Trophoblast cell (in vitro differentiated cells and primary cell): ENCODE measurements at regions not wholly inside any gene's neighbourhood (a gene's known extent, or its start where the extent isn't known, plus 50 kb on each side); places are given as distances from the start of the nearest gene placed in this dataset.
A peak's percentile ranks its signal among the peaks of the same experiment; 100 is the strongest.

Experiments used
- DNase-seq, 2 donors: peaks; one replicate each; pipeline ENCODE4 v3.0.0-alpha.2; 2016
- H2AFZ ChIP-seq: 2 replicates; pipeline ENCODE4 v1.6.1; 2013; ENCODE audit warnings: low read length, moderate library complexity, mild to moderate bottlenecking; ENCODE audit not compliant: insufficient read depth, poor library complexity
- H2AK5ac ChIP-seq: 2 replicates; pipeline ENCODE4 v1.6.1; 2013; ENCODE audit warnings: mild to moderate bottlenecking, low read length
- H2BK120ac ChIP-seq: 2 replicates; pipeline ENCODE4 v1.6.1; 2013; ENCODE audit warnings: low read length, mild to moderate bottlenecking, moderate library complexity; ENCODE audit not compliant: insufficient read depth, poor library complexity
- H2BK12ac ChIP-seq: 2 replicates; pipeline ENCODE4 v1.6.1; 2013; ENCODE audit warnings: mild to moderate bottlenecking, low read length, moderate library complexity
- H2BK5ac ChIP-seq: 2 replicates; pipeline ENCODE4 v1.6.1; 2013; ENCODE audit warnings: low read length, low read depth, moderate library complexity, mild to moderate bottlenecking; ENCODE audit not compliant: poor library complexity
- H3K14ac ChIP-seq: 2 replicates; pipeline ENCODE4 v1.6.1; 2013; ENCODE audit warnings: mild to moderate bottlenecking, low read length
- H3K18ac ChIP-seq: 2 replicates; pipeline ENCODE4 v1.6.1; 2013; ENCODE audit warnings: mild to moderate bottlenecking, low read length
- H3K23ac ChIP-seq: 2 replicates; pipeline ENCODE4 v1.6.1; 2013; ENCODE audit warnings: low read length
- H3K27ac ChIP-seq: 2 replicates; pipeline ENCODE4 v1.5.1; 2013; ENCODE audit warnings: low read depth, mild to moderate bottlenecking, inconsistent platforms, low read length, moderate library complexity
- H3K27me3 ChIP-seq: 2 replicates; pipeline ENCODE4 v1.6.1; 2013; ENCODE audit warnings: inconsistent platforms, mild to moderate bottlenecking, low read length, moderate library complexity; ENCODE audit not compliant: insufficient read depth
- H3K36me3 ChIP-seq, 2 experiments: 1 replicate in 1 of 2; 2 replicates in 1 of 2; pipeline ENCODE4 v1.6.1; 2013; ENCODE audit warnings: low read length in 2 of 2, mild to moderate bottlenecking in 2 of 2, moderate library complexity in 1 of 2; ENCODE audit not compliant: insufficient read depth in 2 of 2, control insufficient read depth in 1 of 2
- H3K4ac ChIP-seq: 2 replicates; pipeline ENCODE4 v1.6.1; 2013; ENCODE audit warnings: low read depth, mild to moderate bottlenecking, low read length, moderate library complexity
- H3K4me1 ChIP-seq, 2 experiments: 1 replicate in 1 of 2; 2 replicates in 1 of 2; pipeline ENCODE4 v1.6.1; 2013; ENCODE audit warnings: low read length in 2 of 2, mild to moderate bottlenecking in 2 of 2, moderate library complexity in 1 of 2; ENCODE audit not compliant: insufficient read depth in 2 of 2, control insufficient read depth in 1 of 2
- H3K4me2 ChIP-seq: 2 replicates; pipeline ENCODE4 v1.6.1; 2013; ENCODE audit warnings: inconsistent platforms, mild to moderate bottlenecking, low read length, moderate library complexity
- H3K4me3 ChIP-seq: 2 replicates; pipeline ENCODE4 v1.5.1; 2013; ENCODE audit warnings: mild to moderate bottlenecking, low read depth, low read length, inconsistent platforms
- H3K79me1 ChIP-seq: one replicate; pipeline ENCODE4 v1.6.1; 2013; ENCODE audit warnings: low read length
- H3K79me2 ChIP-seq: 2 replicates; pipeline ENCODE4 v1.6.1; 2013; ENCODE audit warnings: low read length, mild to moderate bottlenecking; ENCODE audit not compliant: control insufficient read depth, insufficient read depth, poor library complexity
- H3K9ac ChIP-seq: 2 replicates; pipeline ENCODE4 v1.6.1; 2013; ENCODE audit warnings: mild to moderate bottlenecking, low read length
- H3K9me3 ChIP-seq: 2 replicates; pipeline ENCODE4 v1.6.1; 2013; ENCODE audit warnings: low read depth, mild to moderate bottlenecking, control low read depth, inconsistent platforms, low read length; ENCODE audit not compliant: insufficient read depth
- H4K12ac ChIP-seq: 2 replicates; pipeline ENCODE4 v1.6.1; 2013; ENCODE audit warnings: low read depth, mild to moderate bottlenecking, low read length, moderate library complexity
- H4K8ac ChIP-seq: 2 replicates; pipeline ENCODE4 v1.6.1; 2013; ENCODE audit warnings: low read depth, mild to moderate bottlenecking, low read length, moderate library complexity
- H4K91ac ChIP-seq: one replicate; pipeline ENCODE4 v1.6.1; 2013; ENCODE audit warnings: low read depth, mild to moderate bottlenecking, low read length, moderate library complexity
- WGBS: extraction: QIAGEN DNeasy Blood & Tissue Kit; methylation state at CpG from one replicate; pipeline ENCODE4 v1.1.7; 2013; ENCODE audit warnings: missing lambda C conversion rate; ENCODE audit not compliant: insufficient read length, insufficient coverage; ENCODE audit errors: extremely low coverage; 5-methylcytosine and 5-hydroxymethylcytosine counted together

DNA sequence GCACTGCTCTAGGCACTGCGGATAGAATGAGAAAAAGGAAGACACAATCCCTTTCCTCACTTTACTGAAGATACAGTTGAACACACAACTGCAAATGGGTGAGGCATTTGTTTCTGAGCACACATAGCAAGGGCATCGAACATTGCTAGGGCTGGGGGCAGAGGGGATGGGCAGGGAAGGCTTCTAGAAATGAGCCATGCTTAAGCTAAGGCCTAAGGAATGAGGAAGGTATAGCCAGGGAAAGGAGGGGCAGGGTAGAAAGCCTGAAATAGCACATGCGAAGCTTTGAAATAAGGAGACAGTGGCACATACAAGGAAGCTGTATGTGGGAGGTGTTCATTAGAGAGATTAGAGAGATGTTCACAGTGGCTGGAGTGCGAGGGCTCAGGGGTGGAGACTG is 92.7 kb downstream of the KIF4B start:
- Histone ChIP-seq H3K4ac (no peak overlapping the region), H3K27ac (no peak overlapping the region), H2BK5ac (no peak overlapping the region), H3K14ac (no peak overlapping the region), H2BK12ac (no peak overlapping the region), H2AFZ (no peak overlapping the region), H3K27me3 (no peaks in the 10 kb centered on the region), H4K8ac (no peak overlapping the region), H3K4me3 (no peak overlapping the region), H3K23ac (no peak overlapping the region), H3K9me3 (no peaks in the 10 kb centered on the region), H4K91ac (no peak overlapping the region), H2AK5ac (no peak overlapping the region), H3K79me1 (no peaks in the 10 kb centered on the region), H3K9ac (no peak overlapping the region), H4K12ac (no peak overlapping the region), H3K79me2 (no peaks in the 10 kb centered on the region), H3K4me2 (no peak overlapping the region), H3K36me3 (no peaks in the 10 kb centered on the region), H3K18ac (no peak overlapping the region), H2BK120ac (no peak overlapping the region), H3K4me1 (peaks cover 5 to 7% of the 10 kb centered on the region in 2 experiments)
- no CpG with 5 or more reads among the region's 4 CpGs for WGBS
- no peak for DNase-seq

DNA sequence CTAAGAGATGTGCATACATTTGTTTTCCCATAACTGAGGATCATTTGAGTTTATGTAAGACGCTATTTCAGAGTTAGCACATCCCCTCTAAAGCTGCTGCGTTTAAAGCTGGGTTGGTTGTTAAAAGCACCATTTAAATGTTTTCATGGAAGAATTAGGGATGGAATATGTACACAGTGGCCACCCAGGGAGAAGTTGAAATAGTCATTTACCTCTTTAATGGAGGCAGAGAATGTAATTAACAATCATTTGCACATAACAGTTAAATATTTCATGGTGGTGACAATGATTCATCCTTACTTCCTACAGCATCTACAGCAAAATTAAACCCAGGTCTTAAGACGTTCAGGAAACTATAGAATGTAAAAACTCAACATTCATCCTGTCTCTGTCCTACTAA is 100.3 kb downstream of the KIF4B start:
- H3K79me2 ChIP-seq: no peaks in the 10 kb centered on the region
- no peak overlapping the region for H2AFZ ChIP-seq
- peaks cover 6% of the 10 kb centered on the region for H3K9me3 ChIP-seq
- no peak overlapping the region for H4K91ac ChIP-seq
- H3K18ac ChIP-seq: no peak overlapping the region
- H2BK120ac ChIP-seq: no peak overlapping the region
- no peak overlapping the region for H3K9ac ChIP-seq
- no peak overlapping the region for H3K4me2 ChIP-seq
- H3K27ac ChIP-seq: no peak overlapping the region
- no peak overlapping the region for H2AK5ac ChIP-seq
- peaks cover 1% of the 10 kb centered on the region for H3K79me1 ChIP-seq
- H3K14ac ChIP-seq: no peak overlapping the region
- no peak overlapping the region for H3K4me3 ChIP-seq
- H3K27me3 ChIP-seq: no peaks in the 10 kb centered on the region
- no peaks in the 10 kb centered on the region for H3K36me3 ChIP-seq
- H3K4me1 ChIP-seq: peaks cover 5% of the 10 kb centered on the region in 2 experiments
- H3K4ac ChIP-seq: no peak overlapping the region
- DNase-seq: no peak
- H4K8ac ChIP-seq: no peak overlapping the region
- H2BK5ac ChIP-seq: no peak overlapping the region
- no CpG with 5 or more reads among the region's 3 CpGs for WGBS
- H4K12ac ChIP-seq: no peak overlapping the region
- H2BK12ac ChIP-seq: no peak overlapping the region
- no peak overlapping the region for H3K23ac ChIP-seq

DNA sequence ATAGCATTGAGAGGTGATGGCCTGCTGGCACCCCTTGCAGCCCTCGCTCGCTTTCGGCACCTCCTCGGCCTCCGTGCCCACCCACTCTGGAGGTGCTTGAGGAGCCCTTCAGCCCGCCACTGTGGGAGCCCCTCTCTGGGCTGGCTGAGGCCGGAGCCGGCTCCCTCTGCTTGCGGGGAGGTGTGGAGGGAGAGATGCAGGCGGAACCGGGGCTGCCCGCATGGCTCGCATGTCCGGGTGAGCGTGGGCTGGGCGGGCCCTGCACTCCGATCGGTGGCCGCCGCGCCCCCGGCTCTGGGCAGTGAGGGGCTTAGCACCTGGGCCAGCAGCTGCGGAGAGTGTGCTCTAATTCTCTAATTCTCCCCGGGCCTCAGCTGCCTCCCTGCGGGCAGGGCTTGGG is 101.1 kb downstream of the KIF4B start:
- WGBS: no CpG with 5 or more reads among the region's 25 CpGs
- Histone ChIP-seq H3K4me3 (no peak overlapping the region), H2BK12ac (no peak overlapping the region), H3K9me3 (peaks cover 6% of the 10 kb centered on the region), H2AFZ (no peak overlapping the region), H3K4me2 (no peak overlapping the region), H4K91ac (no peak overlapping the region), H2AK5ac (no peak overlapping the region), H3K23ac (no peak overlapping the region), H3K36me3 (no peaks in the 10 kb centered on the region), H3K27me3 (no peaks in the 10 kb centered on the region), H3K14ac (no peak overlapping the region), H3K4me1 (peaks cover 5% of the 10 kb centered on the region in 2 experiments), H2BK5ac (no peak overlapping the region), H3K18ac (no peak overlapping the region), H3K79me1 (peaks cover 1% of the 10 kb centered on the region), H4K8ac (no peak overlapping the region), H3K9ac (no peak overlapping the region), H3K27ac (no peak overlapping the region), H3K4ac (no peak overlapping the region), H4K12ac (no peak overlapping the region), H3K79me2 (no peaks in the 10 kb centered on the region), H2BK120ac (no peak overlapping the region)
- no peak for DNase-seq

DNA sequence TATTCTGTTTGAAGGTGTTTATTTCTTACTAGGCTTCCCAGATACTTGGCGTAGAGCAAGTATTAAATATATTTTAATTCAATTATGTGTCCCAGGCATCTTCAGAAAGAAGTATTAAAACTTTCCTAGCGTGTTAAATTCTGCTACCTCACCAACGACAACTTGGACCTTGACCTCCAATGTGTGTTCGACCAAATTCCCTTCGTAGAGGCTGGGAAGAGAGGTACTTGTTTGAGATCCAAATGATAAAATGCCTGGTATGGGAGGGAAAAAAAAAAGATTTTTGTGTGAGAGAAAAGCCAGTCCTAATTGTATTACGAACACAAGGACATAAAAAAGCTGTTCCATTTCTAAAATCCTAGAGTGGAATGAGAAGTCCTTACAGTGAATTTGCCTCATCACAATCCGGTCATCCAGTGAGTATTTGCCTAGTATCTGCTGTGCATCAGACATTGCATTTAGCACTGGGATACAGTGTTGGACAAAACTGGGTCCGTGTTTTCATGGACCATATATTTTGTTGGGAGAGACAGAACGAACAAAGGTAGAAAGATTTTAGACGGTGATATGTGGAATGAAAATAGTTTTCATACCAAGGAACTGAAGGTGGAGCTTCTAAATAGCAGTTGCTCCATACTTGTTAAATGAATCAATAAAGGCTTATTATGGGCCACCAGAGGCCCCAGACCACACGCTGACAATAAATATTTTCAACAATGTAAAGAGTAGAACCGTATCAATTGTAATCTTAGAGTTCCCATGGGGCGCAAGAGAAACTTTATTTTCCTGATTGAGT is 103.1 kb downstream of the KIF4B start:
- H3K27ac ChIP-seq: no peak overlapping the region
- no peak overlapping the region for H2AFZ ChIP-seq
- no peak overlapping the region for H3K18ac ChIP-seq
- 100% methylated on average over 2 of the region's 13 CpGs for WGBS
- H3K79me2 ChIP-seq: no peaks in the 10 kb centered on the region
- peak in 1 of 2 donors; percentile 29 for DNase-seq
- H2AK5ac ChIP-seq: no peak overlapping the region
- no peak overlapping the region for H4K8ac ChIP-seq
- H2BK5ac ChIP-seq: no peak overlapping the region
- H3K23ac ChIP-seq: no peak overlapping the region
- no peak overlapping the region for H3K4ac ChIP-seq
- no peaks in the 10 kb centered on the region for H3K4me1 ChIP-seq
- no peak overlapping the region for H3K4me2 ChIP-seq
- no peak overlapping the region for H3K4me3 ChIP-seq
- no peak overlapping the region for H4K91ac ChIP-seq
- no peak overlapping the region for H2BK12ac ChIP-seq
- no peak overlapping the region for H3K14ac ChIP-seq
- H3K27me3 ChIP-seq: no peaks in the 10 kb centered on the region
- no peak overlapping the region for H2BK120ac ChIP-seq
- H3K9ac ChIP-seq: no peak overlapping the region
- H3K9me3 ChIP-seq: peaks cover 6% of the 10 kb centered on the region
- no peak overlapping the region for H4K12ac ChIP-seq
- peaks cover 1% of the 10 kb centered on the region for H3K79me1 ChIP-seq
- no peaks in the 10 kb centered on the region for H3K36me3 ChIP-seq
